H4 (cell line): ENCODE measurements at regions not wholly inside any gene's neighbourhood (a gene's known extent, or its start where the extent isn't known, plus 50 kb on each side); places are given as distances from the start of the nearest gene placed in this dataset.

Source experiments
- DNase-seq: peaks from one replicate; pipeline ENCODE4 v3.0.0-alpha.2; 2015; ENCODE audit warnings: low spot score

DNA sequence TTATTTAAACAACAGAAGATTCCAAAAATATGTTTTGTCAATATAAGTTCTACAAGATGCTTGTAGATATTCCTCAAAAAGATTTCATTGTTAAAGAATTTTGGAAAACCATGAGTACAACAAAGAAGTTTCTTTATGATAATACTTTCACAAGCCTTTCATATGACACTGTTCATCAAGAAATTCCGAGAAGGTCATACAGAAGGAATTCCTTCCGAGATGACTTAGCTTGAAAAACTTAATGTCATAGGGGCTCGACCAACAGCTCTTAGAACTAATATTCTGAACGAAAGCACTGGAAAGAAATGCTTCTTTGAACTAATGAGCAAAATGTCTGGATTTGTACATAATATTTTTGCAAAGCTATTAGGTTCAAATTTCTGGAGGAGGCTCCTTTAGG, 403.4 kb downstream of the KLF5 start:
- no peak for DNase-seq

DNA sequence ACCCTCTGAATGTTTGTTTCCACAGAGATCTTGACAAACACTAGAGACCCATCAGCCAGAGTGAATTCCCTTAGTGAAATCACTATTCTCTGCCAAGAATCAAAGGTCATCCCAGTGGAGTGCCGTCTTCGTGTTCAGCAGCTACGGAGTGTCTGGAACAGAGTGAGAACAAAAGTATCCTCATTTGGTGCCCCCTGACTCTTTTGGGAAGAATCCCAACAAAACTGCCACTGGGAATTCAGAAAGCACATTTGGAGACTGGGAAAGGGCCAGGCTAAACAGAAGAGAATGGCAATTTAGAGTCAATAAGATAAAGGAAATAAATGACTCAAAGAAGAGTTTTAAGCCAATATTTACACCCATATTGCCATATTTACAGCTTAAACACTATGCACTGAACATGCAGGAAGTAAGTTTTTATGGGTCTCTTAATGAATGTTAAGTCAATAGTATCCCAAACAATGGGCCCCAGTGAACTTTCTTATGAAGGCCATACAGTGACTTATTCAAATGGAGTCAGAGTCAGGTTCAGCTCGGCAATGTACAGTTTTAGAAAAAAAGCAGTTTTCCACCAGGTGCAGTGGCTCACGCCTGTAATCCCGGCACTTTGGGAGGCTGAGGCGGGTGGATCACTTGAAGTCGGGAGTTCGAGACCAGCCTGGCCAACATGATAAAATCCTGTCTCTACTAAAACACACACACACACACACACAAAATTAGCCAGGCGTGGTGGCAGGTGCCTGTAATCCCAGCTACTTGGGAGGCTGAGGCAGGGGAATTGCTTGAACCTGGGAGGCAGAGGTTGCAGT, 392.6 kb downstream of the KLF5 start:
- DNase-seq = no peak

DNA sequence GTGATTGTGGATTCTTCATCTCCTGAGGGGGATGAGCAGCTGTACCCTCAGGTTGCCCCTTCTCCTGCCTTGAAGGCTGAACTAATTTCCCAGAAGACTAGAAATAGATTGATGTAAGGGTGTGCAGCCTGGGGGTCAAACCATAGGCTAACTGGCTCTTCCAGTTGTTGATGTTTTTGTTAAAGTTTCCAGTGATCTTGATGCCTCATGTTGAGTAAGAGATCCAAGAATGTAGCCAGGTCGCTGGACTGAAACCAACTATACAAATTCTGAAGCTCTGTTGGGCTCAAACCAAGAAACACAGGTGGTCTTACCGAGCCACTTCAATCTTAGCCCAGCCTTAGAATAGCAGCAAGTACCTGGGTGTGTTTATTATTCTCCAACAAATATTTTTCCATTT, 391.8 kb downstream of the KLF5 start:
- DNase-seq = no peak

DNA sequence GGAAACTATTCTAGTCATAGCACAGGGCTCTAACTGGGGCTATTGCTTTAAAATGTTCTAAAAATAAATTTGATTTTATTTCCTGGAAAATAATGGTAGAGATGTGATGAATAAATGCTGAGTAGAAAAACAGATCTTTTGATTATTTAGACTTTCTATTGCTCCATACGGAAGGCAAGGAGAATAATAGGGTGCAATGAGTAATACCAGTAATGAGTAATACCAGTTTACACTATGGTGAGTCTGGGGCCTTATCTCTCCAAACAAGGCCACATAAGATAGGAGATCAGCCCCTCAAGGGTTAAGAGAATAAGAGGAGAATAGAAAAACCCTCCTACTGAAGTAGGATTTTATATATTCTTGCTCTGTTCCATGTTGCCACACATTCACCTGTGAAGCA, 390.4 kb downstream of the KLF5 start:
- DNase-seq = no peak

DNA sequence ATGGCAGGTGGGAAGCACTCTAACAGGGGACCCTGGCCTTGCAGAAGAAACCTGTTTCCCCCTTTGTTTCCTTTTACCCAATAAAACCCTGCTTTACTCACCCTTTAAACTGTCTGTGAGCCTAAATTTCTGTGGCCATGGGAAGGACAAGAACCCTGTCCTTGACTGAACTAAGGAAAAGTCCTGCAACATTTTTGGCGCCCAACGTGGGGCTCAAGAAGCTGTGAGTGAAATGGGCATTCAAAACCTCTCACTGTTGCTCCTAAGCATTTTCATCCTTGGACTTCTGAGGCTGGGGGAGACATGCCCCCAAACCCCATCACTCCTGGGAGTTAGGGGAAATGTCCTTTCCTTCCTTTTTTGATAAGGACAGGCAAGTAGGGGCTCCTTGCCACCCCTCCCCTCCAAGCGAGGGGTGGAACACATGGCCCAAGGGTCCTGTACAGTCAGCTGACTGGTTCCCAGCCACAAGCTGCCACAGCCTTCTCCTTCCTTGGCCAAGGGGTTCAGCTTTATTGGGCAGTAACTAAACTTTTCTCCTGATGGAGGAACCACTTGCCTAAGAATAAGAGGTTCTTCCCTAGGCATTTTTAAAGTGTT, 381.6 kb downstream of the KLF5 start:
- no peak for DNase-seq

DNA sequence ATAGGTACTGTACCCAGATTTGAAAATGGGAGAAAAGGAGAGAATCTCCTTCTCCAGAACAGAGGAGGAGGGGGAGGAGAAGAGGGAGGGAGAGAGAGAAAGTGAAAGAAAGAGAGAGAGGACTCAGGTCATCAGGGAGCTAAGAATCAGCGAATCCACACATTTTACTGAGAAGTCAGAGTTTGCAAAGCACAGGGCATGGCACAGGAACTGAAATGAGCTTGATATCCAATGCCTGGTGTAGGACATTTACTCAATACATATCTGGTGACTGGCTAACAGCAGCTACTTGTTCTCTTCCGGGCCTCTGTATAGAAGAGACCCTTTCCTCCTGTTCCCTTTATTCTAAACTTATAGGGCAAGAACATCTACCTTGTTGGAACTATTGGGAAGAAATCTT, 375.1 kb downstream of the KLF5 start:
- DNase-seq = no peak

DNA sequence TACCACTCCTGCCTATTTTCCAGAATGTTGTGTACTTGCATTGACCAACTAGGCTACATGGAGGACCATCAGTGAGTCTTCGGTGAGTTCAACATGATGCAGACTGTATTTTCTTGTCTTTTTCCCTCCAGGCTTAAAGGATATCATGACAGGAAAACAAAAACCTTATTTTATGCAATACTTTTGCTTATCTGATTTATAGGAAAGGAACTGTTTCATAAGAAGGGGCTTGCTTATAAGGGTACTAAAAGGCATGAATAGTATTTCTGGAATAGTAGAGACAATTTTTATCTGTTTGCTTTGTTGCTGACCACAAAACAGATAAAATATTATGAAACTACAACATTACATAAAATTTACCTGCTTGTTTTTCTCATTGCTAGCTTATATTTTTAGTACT, 374.7 kb downstream of the KLF5 start:
- DNase-seq = no peak

DNA sequence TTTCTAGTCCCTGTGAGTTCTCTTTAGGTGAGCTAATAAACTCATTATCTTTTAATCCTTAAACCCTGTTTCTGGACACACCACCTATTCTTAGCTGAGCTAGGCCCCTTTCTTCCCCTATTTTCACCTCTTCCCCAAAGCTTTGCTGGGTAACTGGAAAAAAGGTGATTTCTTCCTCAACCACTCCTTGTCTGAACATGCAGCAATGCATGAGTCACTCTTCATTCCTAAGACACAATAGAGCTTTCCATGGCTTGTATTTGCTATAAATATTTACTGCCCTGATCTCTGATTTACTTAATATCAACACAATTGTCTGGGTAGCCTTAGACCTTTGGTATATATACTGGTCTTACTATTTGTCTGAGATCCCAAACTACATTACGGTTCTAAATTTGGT, 370.9 kb downstream of the KLF5 start:
- DNase-seq = peak; percentile 13

DNA sequence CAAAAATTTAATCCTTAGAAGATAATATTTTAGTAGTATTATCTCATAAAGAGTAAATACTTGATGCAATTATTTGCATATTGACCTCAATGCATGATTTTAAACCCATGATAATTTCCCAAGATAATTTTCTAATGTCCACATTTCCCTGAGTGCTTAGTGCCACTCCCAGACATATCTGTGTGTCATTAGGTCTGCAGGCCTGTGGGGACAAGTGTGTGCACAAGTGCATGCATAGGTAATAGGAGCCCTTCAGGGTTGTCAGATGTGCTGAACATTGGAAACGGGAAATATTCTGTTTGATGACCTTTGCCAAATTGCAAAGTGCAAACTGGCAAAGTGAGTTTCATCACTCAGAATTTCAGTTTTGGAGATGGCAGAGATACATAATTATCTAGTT, 369.9 kb downstream of the KLF5 start:
- DNase-seq = no peak

DNA sequence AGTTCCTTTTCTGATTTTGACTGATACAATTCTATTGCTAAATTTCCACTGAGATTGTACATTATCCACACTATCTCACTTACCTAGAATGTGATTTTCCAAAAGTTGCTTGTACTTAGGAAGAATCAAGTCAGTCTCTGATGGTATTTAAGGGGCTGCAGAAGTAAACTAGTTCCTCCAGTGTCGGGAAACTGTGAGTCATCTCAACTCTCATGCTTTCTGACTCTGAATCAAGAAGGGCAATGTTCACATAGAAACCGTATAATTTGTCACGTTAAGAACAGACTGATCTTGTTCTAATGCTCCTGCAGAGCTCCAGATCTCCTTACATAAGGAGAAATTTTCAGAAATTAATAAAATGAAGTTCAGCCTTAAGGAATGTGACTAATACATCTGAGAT, 369.3 kb downstream of the KLF5 start:
- peak; percentile 30 for DNase-seq

DNA sequence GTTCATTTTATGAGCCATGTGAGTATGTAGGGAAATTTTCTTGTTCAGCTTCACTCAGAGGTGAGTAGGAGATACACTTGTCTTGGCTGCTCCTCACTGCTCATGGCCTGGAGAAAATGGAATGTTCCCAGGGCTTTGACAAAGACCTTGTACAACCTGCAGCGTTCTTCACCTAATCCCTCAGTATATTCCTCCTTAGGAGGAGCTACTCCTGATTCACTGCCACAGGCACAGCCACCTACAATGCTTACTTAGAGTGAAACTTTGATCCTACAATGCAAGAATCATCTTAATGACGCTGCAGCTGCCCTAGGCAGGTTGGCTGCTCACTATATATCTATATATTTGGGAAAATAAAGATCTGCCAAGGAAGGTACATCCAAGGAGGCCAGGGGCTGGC, 364.2 kb downstream of the KLF5 start:
- DNase-seq = no peak

DNA sequence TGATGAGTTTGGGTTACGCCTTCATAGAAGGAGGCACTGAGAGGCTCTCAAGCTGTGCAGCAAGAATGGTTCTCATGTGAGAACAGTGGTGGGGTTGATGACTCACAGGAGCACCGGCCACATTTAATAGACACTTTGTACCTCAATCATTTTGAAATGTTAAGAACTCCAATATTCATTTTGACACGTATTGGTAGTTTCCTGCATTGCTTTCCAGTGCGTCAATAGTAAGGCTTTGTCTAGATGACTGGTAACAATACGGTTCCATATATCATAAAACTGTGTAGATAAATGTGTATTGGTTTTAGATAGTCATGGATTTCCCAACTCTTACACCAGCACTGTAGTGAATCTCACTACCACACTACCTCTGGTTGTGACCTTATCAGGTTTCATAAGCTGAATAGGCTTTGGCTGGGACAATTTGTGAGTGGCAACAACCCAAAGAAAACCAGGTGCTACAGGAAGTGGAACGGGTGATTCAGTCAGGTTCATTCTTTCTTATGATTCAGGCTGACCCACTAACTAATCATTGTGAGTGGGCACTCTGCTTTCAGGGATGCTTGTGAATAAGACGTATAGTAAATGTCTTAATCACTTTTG, 362.6 kb downstream of the KLF5 start:
- no peak for DNase-seq

DNA sequence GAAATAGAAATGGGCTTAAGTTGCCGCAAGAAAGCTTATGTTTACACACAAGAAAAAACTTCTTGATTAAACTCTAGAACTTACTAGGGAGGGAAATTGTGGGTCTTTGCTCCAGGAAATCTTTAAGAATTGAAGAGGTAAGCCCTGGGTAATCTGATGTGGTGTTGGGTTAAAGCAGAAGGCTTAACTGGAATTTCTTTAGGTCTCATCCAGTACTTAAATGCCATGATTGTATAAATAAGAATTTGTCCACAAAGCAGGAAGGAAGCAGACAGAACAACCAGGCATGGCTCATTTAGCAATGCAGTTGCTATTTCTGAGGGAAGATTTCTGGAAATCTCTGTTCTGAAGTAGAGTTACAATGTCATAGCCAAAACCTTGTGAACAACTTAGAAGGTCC, 360.4 kb downstream of the KLF5 start:
- no peak for DNase-seq

DNA sequence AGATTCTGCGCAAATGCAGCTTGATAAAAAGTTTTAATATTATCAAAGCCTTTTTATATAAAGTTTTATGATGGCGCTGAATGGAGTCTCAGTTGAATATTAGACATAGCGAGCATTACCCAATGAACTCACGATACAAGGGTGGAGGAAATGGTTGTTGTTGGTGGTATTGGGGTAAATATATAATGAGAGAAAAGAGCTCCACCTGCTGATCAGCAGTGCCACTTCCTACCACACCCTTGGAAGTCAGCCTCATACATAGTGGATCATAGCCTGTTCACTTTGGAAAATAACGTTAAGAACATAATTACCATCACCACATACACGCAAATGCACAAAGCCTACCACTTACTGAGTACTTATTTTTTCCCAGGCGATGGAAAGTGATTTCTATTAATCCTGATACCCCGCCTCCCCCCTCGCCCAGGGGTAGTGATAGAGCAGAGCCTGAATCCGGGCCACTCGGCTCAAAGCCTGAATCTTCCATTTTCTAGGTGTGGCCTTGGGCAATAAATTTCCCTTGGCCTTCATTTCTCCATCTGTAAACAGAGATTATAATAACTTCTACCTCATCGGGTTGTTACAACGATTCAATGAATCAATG, 358.3 kb downstream of the KLF5 start:
- DNase-seq = peak; percentile 11

DNA sequence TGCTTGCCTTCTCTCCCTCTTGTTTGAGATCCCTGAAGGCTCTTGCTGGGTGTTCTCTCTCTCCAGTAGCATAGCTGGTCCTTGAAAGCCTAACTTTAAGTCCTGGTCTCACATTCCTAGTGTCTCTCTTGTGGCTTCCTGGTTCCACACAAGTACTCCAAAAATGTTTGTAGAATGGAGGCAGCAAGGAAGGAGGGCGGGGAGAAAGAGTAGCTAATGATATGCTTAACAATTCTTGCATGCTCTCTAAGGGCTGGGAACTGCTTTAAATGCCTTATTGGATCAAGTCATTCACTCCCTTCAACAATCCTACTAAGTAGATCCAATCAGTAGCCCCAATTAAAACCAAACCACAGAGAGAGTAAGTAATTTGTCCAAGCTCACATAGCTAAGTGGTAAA, 357.3 kb downstream of the KLF5 start:
- no peak for DNase-seq

DNA sequence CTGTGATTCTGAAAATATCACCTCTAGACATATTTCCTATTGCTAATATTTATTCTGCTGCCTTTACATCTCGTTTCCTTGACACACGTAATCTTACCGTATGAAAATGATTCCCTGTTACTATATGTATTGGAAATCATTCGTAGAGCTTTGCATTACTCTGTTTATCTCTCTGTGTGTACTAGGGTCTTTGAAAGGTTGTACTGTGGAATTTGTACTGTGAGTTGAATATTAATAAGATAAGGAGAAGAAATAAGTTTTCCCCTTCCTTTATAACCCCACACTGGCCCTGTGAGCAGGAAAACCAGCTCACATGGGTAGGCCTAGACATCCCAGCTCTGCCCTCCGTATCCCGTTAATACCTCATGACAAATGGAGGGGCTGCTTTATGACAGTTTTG, 354.9 kb downstream of the KLF5 start:
- no peak for DNase-seq

DNA sequence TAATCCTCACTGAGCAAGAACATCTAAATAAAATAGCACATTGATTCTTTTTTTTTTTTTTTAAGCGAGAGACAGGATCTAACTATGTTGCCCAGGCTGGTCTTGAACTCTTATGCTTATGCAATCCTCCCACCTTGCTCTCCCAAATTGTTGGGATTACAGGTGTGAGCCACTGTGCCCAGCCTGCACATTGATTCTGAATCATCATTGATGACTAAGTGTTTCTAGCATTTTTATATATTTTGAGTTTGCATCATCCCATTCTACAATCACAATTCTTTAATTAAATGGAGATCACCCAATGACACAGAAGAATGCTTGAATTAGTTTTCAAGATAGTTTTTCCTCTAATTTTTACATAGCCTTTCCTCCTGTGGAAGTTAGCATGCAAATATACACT, 354.1 kb downstream of the KLF5 start:
- no peak for DNase-seq

DNA sequence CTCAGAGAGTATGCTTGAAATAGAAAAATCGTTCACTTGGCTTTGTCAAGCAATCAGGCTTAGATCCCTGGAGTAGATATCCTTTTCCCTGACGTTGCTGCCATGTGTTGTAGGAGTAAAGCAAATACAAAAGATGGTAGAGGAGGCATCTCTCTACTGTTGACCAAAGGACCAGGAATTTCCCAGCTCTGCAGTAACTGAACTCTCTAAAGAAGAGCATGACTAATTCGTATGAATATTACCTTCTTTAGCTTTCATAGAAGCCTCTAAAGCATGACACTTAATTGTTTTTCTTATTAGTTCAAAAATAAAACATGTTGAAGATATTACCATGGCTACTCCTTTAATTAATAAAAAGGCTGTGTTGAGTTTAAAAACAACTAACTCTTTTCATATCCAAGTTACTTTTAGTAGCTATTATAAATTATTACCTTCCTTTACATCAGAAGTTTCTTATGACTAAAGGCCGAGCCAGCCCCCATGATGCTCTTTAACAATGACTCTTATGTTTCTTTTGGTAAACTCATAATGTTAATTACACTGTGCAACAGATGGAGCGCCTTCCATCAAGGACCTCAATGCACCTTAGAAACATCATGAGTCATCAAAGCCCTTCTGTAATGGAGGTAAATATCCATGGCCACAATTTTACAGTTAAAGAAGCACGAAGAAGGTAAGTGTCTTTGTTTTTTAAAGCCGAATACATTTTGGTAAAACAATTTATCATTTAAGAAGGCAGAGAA, 352.4 kb downstream of the KLF5 start:
- peak; percentile 11 for DNase-seq

DNA sequence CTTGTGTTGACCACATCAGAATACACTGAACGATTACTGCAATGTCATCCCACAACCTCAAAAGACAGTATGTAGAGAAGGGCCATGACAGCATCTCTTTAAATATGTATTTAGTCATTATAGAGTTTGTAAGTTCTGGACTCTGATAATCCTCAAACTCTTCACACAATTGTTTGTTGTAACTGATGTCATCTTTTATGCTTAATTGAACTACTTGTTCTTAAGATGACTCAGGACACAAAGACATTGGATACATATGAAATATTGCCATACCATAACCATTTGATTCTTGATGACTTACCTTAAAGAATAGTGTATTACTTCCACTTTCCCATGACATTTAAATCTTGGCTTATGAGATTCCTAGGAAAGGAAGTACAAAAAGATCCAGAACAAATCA, 347.6 kb downstream of the KLF5 start:
- no peak for DNase-seq

DNA sequence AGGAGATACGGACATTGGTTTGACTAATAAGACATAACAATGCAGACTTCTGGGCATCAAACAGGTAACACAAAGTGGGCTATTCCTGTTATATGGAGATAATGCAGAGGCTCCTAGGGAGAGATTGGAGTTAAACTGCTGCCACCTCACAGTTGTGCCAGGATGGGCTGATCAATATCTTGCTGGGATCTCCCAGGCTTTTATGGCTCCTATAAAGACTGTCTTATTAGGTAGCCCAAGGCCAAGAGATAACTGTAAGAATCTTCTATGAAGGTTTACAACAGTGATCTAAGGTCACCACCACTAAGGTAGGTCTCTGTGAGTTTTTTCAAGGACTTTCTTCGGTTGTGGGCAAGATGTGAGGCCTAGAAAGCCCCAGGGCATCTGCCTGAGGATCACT, 345.8 kb downstream of the KLF5 start:
- DNase-seq = no peak

DNA sequence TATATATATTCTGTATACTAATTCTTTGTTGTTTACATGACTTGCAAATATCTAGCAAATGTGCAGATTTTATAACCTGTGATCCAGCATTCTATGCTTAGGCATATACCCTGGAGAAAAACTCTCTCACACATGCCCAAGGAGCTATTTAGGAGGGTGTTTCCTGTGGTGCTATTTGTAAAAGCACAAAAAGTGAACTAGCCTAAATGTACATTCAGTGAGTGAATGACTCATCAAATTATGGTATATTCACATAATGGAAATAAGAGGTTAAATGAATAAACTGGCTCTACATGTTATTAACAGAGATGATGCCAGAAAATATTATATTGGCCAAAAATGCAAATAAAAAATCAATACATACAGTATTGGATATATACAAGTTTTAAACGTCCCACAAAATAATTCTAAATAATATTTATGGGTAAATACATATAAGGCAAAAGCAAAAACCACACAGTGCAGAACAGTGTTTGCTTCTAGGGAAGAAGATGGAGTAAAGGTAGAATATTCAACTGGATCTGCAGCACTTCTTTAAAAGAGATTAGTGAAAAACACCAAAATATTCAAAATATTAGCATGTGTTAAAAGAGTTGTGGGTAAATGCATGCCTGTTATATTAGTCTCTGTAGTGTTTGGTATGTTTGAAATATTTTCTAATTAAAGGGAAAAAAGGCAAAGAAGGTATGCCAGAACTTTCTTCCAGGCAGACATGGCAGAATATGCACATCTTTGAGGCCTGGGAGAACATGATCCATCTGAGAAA, 344.7 kb downstream of the KLF5 start:
- DNase-seq = no peak

DNA sequence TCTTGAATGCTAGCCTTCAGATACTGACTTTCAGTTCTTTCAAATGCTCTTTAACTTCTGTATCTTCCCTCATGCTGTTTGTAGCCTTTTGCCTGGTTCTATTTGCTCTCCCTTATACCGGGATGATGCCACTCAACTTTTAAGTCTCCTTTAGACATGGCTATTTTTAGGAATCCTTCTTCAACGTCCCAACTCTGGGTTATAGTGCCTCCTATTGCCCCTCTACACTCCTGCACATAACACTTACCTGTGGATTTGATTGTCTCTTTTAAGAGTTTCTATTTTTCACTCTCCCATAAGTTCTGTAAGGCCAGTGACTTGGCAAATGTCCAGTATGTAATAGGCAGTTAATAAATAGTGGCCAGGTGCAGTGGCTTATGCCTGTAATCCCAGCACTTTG, 343.0 kb downstream of the KLF5 start:
- DNase-seq = no peak
